HG03520 (cell line): ENCODE measurements at regions not wholly inside any gene's neighbourhood (a gene's known extent, or its start where the extent isn't known, plus 50 kb on each side); places are given as distances from the start of the nearest gene placed in this dataset.

Source experiments
- ATAC-seq: cut with Tn5 transposase; IDR thresholded peaks from one replicate; pipeline ENCODE4 v1.9.1; 2021; ENCODE audit warnings: mild to moderate bottlenecking, moderate library complexity; ENCODE audit not compliant: unreplicated experiment

GRCh38 chr1:201761871-201762270 lies 67.1 kb upstream of the IPO9 start:
- no peak for ATAC-seq

- ATAC-seq, result no peak
These were observed 66.6 kb upstream of the IPO9 start for GRCh38 chr1:201762381-201762780.

- ATAC-seq, result no peak
These were observed 65.4 kb upstream of the IPO9 start for GRCh38 chr1:201763455-201764140.

GRCh38 chr1:201764166-201764565 lies 64.8 kb upstream of the IPO9 start:
- no peak for ATAC-seq

GRCh38 chr1:201764579-201764978 lies 64.4 kb upstream of the IPO9 start:
- no peak for ATAC-seq

GRCh38 chr1:201766131-201766866 lies 62.7 kb upstream of the IPO9 start:
- ATAC-seq, result no peak

GRCh38 chr1:201767339-201767738 lies 61.6 kb upstream of the IPO9 start:
- ATAC-seq, result no peak

- no peak for ATAC-seq
These were observed 59.9 kb upstream of the IPO9 start for GRCh38 chr1:201769072-201769471.

- no peak for ATAC-seq
These were observed 59.0 kb upstream of the IPO9 start for GRCh38 chr1:201769966-201770365.

GRCh38 chr1:201771466-201771865 lies 57.5 kb upstream of the IPO9 start:
- no peak for ATAC-seq

- no peak for ATAC-seq
These were observed 56.8 kb upstream of the IPO9 start for GRCh38 chr1:201772178-201772577.

GRCh38 chr1:201773764-201774163 lies 55.2 kb upstream of the IPO9 start:
- ATAC-seq, result no peak

GRCh38 chr1:201774224-201774982 lies 54.6 kb upstream of the IPO9 start:
- ATAC-seq, result no peak

GRCh38 chr1:201774983-201775344 lies 54.0 kb upstream of the IPO9 start:
- ATAC-seq, result no peak

GRCh38 chr1:201775380-201775779 lies 53.6 kb upstream of the IPO9 start:
- no peak for ATAC-seq

- ATAC-seq, result no peak
These were observed 50.5 kb upstream of the IPO9 start for GRCh38 chr1:201778279-201779065.
